GM12891 (cell line): ENCODE measurements at regions not wholly inside any gene's neighbourhood (a gene's known extent, or its start where the extent isn't known, plus 50 kb on each side); places are given as distances from the start of the nearest gene placed in this dataset.

Experiments used
- POLR2A ChIP-seq: IDR thresholded peaks from 2 replicates; pipeline ENCODE4 v1.6.1; 2011; ENCODE audit warnings: low read depth, low read length, control low read depth
- POLR2AphosphoS5 ChIP-seq: IDR thresholded peaks from 2 replicates; pipeline ENCODE4 v1.6.1; 2011; ENCODE audit warnings: low read depth, low read length, control low read depth
- SPI1 ChIP-seq: IDR thresholded peaks from 2 replicates; pipeline ENCODE4 v1.6.1; 2011; ENCODE audit warnings: low read depth, low read length, control low read depth
- TAF1 ChIP-seq: IDR thresholded peaks from 2 replicates; pipeline ENCODE4 v1.6.1; 2011; ENCODE audit warnings: low read depth, low read length, control low read depth

GRCh38 chr2:221817052-221817451 lies 244.9 kb upstream of the EPHA4 start:
- no peak for TF ChIP-seq POLR2AphosphoS5
- TF ChIP-seq POLR2A = no peak
- no peak for TF ChIP-seq SPI1
- TF ChIP-seq TAF1 = no peak
